ENCODE measurements at regions not wholly inside any gene's neighbourhood (a gene's known extent, or its start where the extent isn't known, plus 50 kb on each side); places are given as distances from the start of the nearest gene placed in this dataset.

GRCh38 chrX:130987241-130987640 lies 70.9 kb upstream of the ARHGAP36 start:
- no peaks in the 10 kb centered on the region for H3K36me3 ChIP-seq (replicated peaks in 1 of 2)
- no peak overlapping the region for H3K27ac ChIP-seq
- no peak for DNase-seq
- H3K27me3 ChIP-seq = peaks cover 28% of the 10 kb centered on the region
- no peaks in the 10 kb centered on the region for H3K9me3 ChIP-seq (replicated peaks in 1 of 3)
- intact Hi-C loops (cut with DNase I) = no loop called here
- no peak for TF ChIP-seq POLR2A (IDR thresholded peaks at IDR 0.05)
- no peak for TF ChIP-seq CTCF (IDR thresholded peaks at IDR 0.05)
- H3K4me3 ChIP-seq = no peak overlapping the region
- H3K4me1 ChIP-seq (replicated peaks in 1 of 2) = no peaks in the 10 kb centered on the region
- 42 to 71% (median 59%) methylated on average over 4 of the region's 4 CpGs for WGBS, 4 donors

- Histone ChIP-seq H3K36me3 (replicated peaks in 1 of 2) (no peaks in the 10 kb centered on the region), H3K9me3 (replicated peaks in 1 of 3) (no peaks in the 10 kb centered on the region), H3K4me1 (replicated peaks in 1 of 2) (no peaks in the 10 kb centered on the region), H3K27me3 (peaks cover 43% of the 10 kb centered on the region), H3K27ac (no peak overlapping the region), H3K4me3 (no peak overlapping the region)
- intact Hi-C loops (cut with DNase I) = no loop called here
- no peak for DNase-seq
- 90 to 98% (median 91%) methylated on average over 2 of the region's 2 CpGs for WGBS, 4 donors
- no peak for TF ChIP-seq POLR2A (IDR thresholded peaks at IDR 0.05)
- no peak for TF ChIP-seq CTCF (IDR thresholded peaks at IDR 0.05)
Measured at GRCh38 chrX:130990723-130991122, 67.4 kb upstream of the ARHGAP36 start.

- 42 to 56% (median 44%) methylated on average over 8 of the region's 8 CpGs for WGBS, 4 donors
- DNase-seq = peak in 3 of 7 donors; percentile 18 to 33 (median 19)
- Histone ChIP-seq H3K27ac (no peak overlapping the region), H3K27me3 (peaks cover 25% of the 10 kb centered on the region), H3K36me3 (replicated peaks in 1 of 2) (no peaks in the 10 kb centered on the region), H3K4me3 (no peak overlapping the region), H3K9me3 (replicated peaks in 1 of 3) (no peaks in the 10 kb centered on the region), H3K4me1 (replicated peaks in 1 of 2) (no peaks in the 10 kb centered on the region)
- TF ChIP-seq POLR2A (IDR thresholded peaks at IDR 0.05) = no peak
- peak in 5 of 6 experiments; percentile 23 to 46 (median 32) for TF ChIP-seq CTCF (IDR thresholded peaks at IDR 0.05)
- intact Hi-C loops (cut with DNase I) = no loop called here
Measured at GRCh38 chrX:130994671-130995070, 63.5 kb upstream of the ARHGAP36 start.

GRCh38 chrX:130995439-130995838 lies 62.7 kb upstream of the ARHGAP36 start:
- DNase-seq = no peak
- WGBS, 4 donors = 56 to 69% (median 61%) methylated on average over 3 of the region's 3 CpGs; no CpG with 5 or more reads in 1 of the 4 donors
- H3K9me3 ChIP-seq (replicated peaks in 1 of 3) = no peaks in the 10 kb centered on the region
- intact Hi-C loops (cut with DNase I) = no loop called here
- H3K4me3 ChIP-seq = no peak overlapping the region
- H3K4me1 ChIP-seq (replicated peaks in 1 of 2) = no peaks in the 10 kb centered on the region
- no peak overlapping the region for H3K27ac ChIP-seq
- H3K36me3 ChIP-seq (replicated peaks in 1 of 2) = no peaks in the 10 kb centered on the region
- peaks cover 24% of the 10 kb centered on the region for H3K27me3 ChIP-seq
- TF ChIP-seq POLR2A (IDR thresholded peaks at IDR 0.05) (no peak), CTCF (IDR thresholded peaks at IDR 0.05) (no peak)
